GM12878 (cell line): ENCODE measurements at regions not wholly inside any gene's neighbourhood (a gene's known extent, or its start where the extent isn't known, plus 50 kb on each side); places are given as distances from the start of the nearest gene placed in this dataset.

Source experiments
- ATAC-seq: fragments of 200-7000 bp; cut with Tn5 transposase; 3 replicates; pipeline ENCODE4 v1.9.1; 2020; ENCODE audit warnings: mild to moderate bottlenecking, moderate library complexity
- BruUV-seq: library from RNA; stranded (reverse); fragments of 400-500 nt; replicated peaks from 2 replicates; lab custom pipeline; 2021; lab: Mats Ljungman, UMichigan
- CTCF ChIA-PET: fragments of 300-600 bp; sonication (Branson Sonifier 250); formaldehyde crosslinking; extraction: SDS; loops from one replicate; lab custom pipeline; 2021; ENCODE audit warnings: inconsistent platforms; lab: Yijun Ruan, JAX
- POLR2A ChIA-PET: fragments of 350-600 bp; formaldehyde crosslinking; extraction: SDS; loops from one replicate; lab custom pipeline; 2021; ENCODE audit warnings: inconsistent platforms; lab: Charles Lee
- RAD21 ChIA-PET: fragments of 300-600 bp; sonication (Branson Sonifier 250); formaldehyde crosslinking; loops from one replicate; lab custom pipeline; 2023; ENCODE audit warnings: antibody characterized with exemption; ENCODE audit not compliant: unreplicated experiment; lab: Charles Lee
- SMC1A ChIA-PET: fragments of 300-600 bp; sonication (Branson Sonifier 250); formaldehyde crosslinking; loops from one replicate; lab custom pipeline; 2023; ENCODE audit not compliant: unreplicated experiment, uncharacterized antibody; lab: Charles Lee
- DNase-seq: peaks from one replicate; pipeline ENCODE4 v3.0.0-alpha.2; 2011; ENCODE audit warnings: low read depth, low spot score
- FAIRE-seq: peaks from 3 replicates; lab custom pipeline; 2011; peaks lifted over from hg19 to GRCh38; lab: Jason Lieb, UNC
- H2AFZ ChIP-seq: 2 replicates; pipeline ENCODE4 v1.6.0; 2011; ENCODE audit warnings: low read depth, low read length, control low read depth; ENCODE audit not compliant: control insufficient read depth
- H3K27ac ChIP-seq: 2 replicates; pipeline ENCODE4 v1.5.1; 2011; ENCODE audit warnings: control low read depth; ENCODE audit not compliant: control insufficient read depth, insufficient read depth
- H3K27me3 ChIP-seq, 2 experiments: replicated peaks in 1 of 2; 2 replicates each; pipeline versions ENCODE4 v1.6.0 to v1.6.1; 2011; ENCODE audit warnings: low read length in 1 of 2; ENCODE audit not compliant: control insufficient read depth in 2 of 2, insufficient read depth in 2 of 2
- H3K36me3 ChIP-seq, 2 experiments: 2 replicates each; pipeline ENCODE4 v1.5.1; 2011; ENCODE audit warnings: low read length in 1 of 2; ENCODE audit not compliant: control insufficient read depth in 2 of 2, insufficient read depth in 2 of 2
- H3K4me1 ChIP-seq: 2 replicates; pipeline ENCODE4 v1.6.1; 2011; ENCODE audit warnings: mild to moderate bottlenecking, low read length, moderate library complexity, mixed read lengths; ENCODE audit not compliant: control insufficient read depth, insufficient read depth
- H3K4me2 ChIP-seq: 2 replicates; pipeline ENCODE4 v1.6.0; 2011; ENCODE audit warnings: control low read depth; ENCODE audit not compliant: control insufficient read depth, insufficient read depth
- H3K4me3 ChIP-seq: fragments of 200-600 bp; sonication (generic); 2 replicates; pipeline ENCODE4 v1.5.1; 2016
- H3K79me2 ChIP-seq: 2 replicates; pipeline ENCODE4 v1.6.0; 2011; ENCODE audit warnings: low read length; ENCODE audit not compliant: control insufficient read depth, insufficient read depth
- H3K9ac ChIP-seq: 2 replicates; pipeline ENCODE4 v1.8.0; 2011; ENCODE audit warnings: low read length, control low read depth, mixed read lengths; ENCODE audit not compliant: control insufficient read depth, insufficient read depth
- H3K9me3 ChIP-seq: replicated peaks from 3 replicates; pipeline ENCODE4 v1.5.1; 2011; ENCODE audit warnings: mild to moderate bottlenecking, low read length; ENCODE audit not compliant: control insufficient read depth, insufficient read depth
- H4K20me1 ChIP-seq: 2 replicates; pipeline ENCODE4 v1.6.0; 2011; ENCODE audit not compliant: control insufficient read depth, insufficient read depth
- FOXK2 ChIP-seq: fragments of 450-650 bp; IDR thresholded peaks from 2 replicates; pipeline ENCODE4 v1.6.1; 2017; ENCODE audit warnings: mild to moderate bottlenecking, moderate library complexity
- HCFC1 ChIP-seq: fragments of 150-350 bp; IDR thresholded peaks from 2 replicates; pipeline ENCODE4 v1.6.1; 2014; ENCODE audit warnings: low read length
- KDM1A ChIP-seq: fragments of 200-600 bp; sonication (generic); IDR thresholded peaks from 2 replicates; pipeline ENCODE4 v1.6.1; 2016; ENCODE audit warnings: borderline replicate concordance
- MLLT1 ChIP-seq: fragments of 450-650 bp; IDR thresholded peaks from 2 replicates; pipeline ENCODE4 v1.6.1; 2016; ENCODE audit warnings: mild to moderate bottlenecking
- NBN ChIP-seq: fragments of 450-650 bp; IDR thresholded peaks from 2 replicates; pipeline ENCODE4 v1.6.1; 2016
- SREBF1 ChIP-seq: IDR thresholded peaks from 2 replicates; pipeline ENCODE4 v1.6.1; 2012; ENCODE audit warnings: mild to moderate bottlenecking, low read length
- STAT1 ChIP-seq: fragments of 450-650 bp; conservative IDR thresholded peaks from 2 replicates; pipeline ENCODE4 v1.6.1; 2014; ENCODE audit warnings: antibody characterized with exemption, mild to moderate bottlenecking
- SUPT20H ChIP-seq: IDR thresholded peaks from 2 replicates; pipeline ENCODE4 v1.6.1; 2011; ENCODE audit warnings: low read depth, mild to moderate bottlenecking, low read length, moderate library complexity, borderline replicate concordance; ENCODE audit not compliant: control insufficient read depth
- WRNIP1 ChIP-seq: IDR thresholded peaks from 2 replicates; pipeline ENCODE4 v1.6.1; 2011; ENCODE audit warnings: low read depth, low read length, improper control_type of control experiment, borderline replicate concordance
- YBX1 ChIP-seq: fragments of 450-650 bp; IDR thresholded peaks from 2 replicates; pipeline ENCODE4 v1.6.1; 2016; ENCODE audit warnings: antibody characterized with exemption
- ZNF24 ChIP-seq: fragments of 450-650 bp; IDR thresholded peaks from 2 replicates; pipeline ENCODE4 v1.6.1; 2017; ENCODE audit warnings: antibody characterized with exemption, mild to moderate bottlenecking
- in situ Hi-C: fragments of 300-500 bp; cut with MboI; formaldehyde crosslinking; loops from 9 replicates; pipeline ENCODE4 v1.14.3; 2018; ENCODE audit warnings: mixed read lengths
- intact Hi-C: fragments of 100-400 bp; cut with micrococcal nuclease; formaldehyde crosslinking; loops from one replicate; pipeline ENCODE4 v1.14.2; 2022; ENCODE audit not compliant: unreplicated experiment

DNA sequence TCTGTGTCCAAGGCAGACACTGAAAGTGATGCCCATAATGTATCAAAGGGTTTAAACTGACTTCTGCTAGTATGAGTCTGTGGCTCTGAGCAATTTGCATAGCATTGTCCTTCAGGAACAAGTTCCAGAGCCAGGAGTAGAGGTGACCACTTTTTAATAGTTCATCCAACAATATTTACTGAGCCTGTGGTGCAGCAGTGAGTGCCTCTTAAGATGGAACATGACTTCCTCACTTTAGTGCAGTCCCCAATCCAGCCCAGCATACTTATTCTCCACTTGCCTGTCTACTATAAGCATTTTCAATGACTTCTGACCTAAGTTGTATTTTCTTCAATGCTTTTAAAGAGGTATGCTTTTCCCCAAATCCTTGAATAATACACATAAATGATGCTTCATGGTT lies 611.3 kb downstream of the MED13L start:
- in situ Hi-C loops = no loop called here
- CTCF ChIA-PET = interaction anchor here (1.0 kb wide), 1 partner anchor 9 kb away, joined by 3 read pairs; no protein-coding TSS in a partner anchor
- Histone ChIP-seq H3K9ac (no peak overlapping the region), H3K4me3 (no peak overlapping the region), H3K4me1 (no peaks in the 10 kb centered on the region), H3K9me3 (no peaks in the 10 kb centered on the region), H3K4me2 (no peak overlapping the region), H3K36me3 (no peaks in the 10 kb centered on the region), H4K20me1 (no peaks in the 10 kb centered on the region), H3K27ac (no peak overlapping the region), H2AFZ (no peak overlapping the region), H3K79me2 (no peaks in the 10 kb centered on the region), H3K27me3 (no peaks in the 10 kb centered on the region)
- POLR2A ChIA-PET = no interaction called here
- RAD21 ChIA-PET = no interaction called here
- DNase-seq (no peak), FAIRE-seq (no peak), ATAC-seq (no peak)
- intact Hi-C loops = no loop called here
- no TSS peak for BruUV-seq
- TF ChIP-seq YBX1 (no peak), SREBF1 (no peak), SUPT20H (no peak), FOXK2 (no peak), HCFC1 (no peak), STAT1 (no peak), WRNIP1 (no peak), MLLT1 (no peak), KDM1A (no peak), ZNF24 (no peak), NBN (no peak)
- SMC1A ChIA-PET = no interaction called here
